Thyroid gland (tissue), 4 donors: ENCODE measurements at regions not wholly inside any gene's neighbourhood (a gene's known extent, or its start where the extent isn't known, plus 50 kb on each side); places are given as distances from the start of the nearest gene placed in this dataset.

Experiments used
- POLR2A ChIP-seq, 2 donors: fragments of 450-650 bp; IDR thresholded peaks; one replicate each; pipeline ENCODE4 v1.6.1; 2017; ENCODE audit warnings: antibody characterized with exemption in 2 of 2, mild to moderate bottlenecking in 2 of 2, moderate library complexity in 1 of 2
- TF ChIP-seq, protein P1 (sequence below), 6 experiments: fragments of 200-600 bp in 3 of 6; fragments of 450-650 bp in 3 of 6; sonication (generic) in 3 of 6; IDR thresholded peaks; one replicate each; pipeline ENCODE4 v1.5.1; 2016 to 2019; ENCODE audit warnings: antibody characterized with exemption in 6 of 6, mild to moderate bottlenecking in 2 of 6, inconsistent platforms in 1 of 6, moderate library complexity in 1 of 6

DNA sequence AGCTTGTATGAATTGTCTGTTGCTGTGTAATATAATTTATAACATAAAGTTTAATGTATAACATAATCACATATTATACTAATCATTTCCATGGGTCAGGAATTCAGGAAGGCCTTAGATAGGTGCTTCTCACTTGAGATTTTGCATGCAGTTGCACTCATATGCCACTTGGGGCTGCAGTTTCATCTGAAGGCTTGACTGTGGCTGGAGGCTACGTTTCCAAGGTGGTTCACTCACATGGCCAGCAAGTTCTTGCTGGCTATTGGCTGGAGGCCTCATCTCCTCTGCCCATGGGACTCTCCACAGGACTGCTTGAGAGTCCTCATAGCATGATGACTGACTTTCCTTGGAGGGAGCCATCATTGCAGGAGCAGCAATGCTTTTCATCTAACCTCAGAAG is 53.4 kb upstream of the STX18 start:
- TF ChIP-seq, protein P1, sequence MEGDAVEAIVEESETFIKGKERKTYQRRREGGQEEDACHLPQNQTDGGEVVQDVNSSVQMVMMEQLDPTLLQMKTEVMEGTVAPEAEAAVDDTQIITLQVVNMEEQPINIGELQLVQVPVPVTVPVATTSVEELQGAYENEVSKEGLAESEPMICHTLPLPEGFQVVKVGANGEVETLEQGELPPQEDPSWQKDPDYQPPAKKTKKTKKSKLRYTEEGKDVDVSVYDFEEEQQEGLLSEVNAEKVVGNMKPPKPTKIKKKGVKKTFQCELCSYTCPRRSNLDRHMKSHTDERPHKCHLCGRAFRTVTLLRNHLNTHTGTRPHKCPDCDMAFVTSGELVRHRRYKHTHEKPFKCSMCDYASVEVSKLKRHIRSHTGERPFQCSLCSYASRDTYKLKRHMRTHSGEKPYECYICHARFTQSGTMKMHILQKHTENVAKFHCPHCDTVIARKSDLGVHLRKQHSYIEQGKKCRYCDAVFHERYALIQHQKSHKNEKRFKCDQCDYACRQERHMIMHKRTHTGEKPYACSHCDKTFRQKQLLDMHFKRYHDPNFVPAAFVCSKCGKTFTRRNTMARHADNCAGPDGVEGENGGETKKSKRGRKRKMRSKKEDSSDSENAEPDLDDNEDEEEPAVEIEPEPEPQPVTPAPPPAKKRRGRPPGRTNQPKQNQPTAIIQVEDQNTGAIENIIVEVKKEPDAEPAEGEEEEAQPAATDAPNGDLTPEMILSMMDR (IDR thresholded peaks at IDR 0.05), result no peak
- TF ChIP-seq POLR2A (IDR thresholded peaks at IDR 0.05), result no peak
